ENCODE measurements at regions not wholly inside any gene's neighbourhood (a gene's known extent, or its start where the extent isn't known, plus 50 kb on each side); places are given as distances from the start of the nearest gene placed in this dataset.

DNA sequence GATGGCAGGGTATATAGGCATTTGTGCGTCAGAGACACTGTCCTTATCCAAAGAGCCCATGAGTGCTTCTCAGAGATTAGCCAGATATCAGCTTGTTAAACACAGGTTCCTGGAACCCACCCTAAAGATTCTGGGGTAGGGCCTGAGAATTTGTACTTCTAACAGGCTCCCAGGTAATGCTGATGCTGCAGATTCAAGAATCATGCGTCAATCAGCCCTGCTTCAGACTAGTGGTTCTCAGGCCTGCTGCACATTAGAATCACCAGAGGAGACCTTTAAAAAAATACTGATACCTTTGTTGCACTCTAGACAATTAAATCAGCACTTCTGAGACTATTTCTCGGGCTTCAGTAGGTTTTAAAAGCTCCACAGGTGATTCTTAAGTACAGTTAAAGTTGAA lies 369.5 kb downstream of the MFSD1 start:
- TF ChIP-seq, protein P1, sequence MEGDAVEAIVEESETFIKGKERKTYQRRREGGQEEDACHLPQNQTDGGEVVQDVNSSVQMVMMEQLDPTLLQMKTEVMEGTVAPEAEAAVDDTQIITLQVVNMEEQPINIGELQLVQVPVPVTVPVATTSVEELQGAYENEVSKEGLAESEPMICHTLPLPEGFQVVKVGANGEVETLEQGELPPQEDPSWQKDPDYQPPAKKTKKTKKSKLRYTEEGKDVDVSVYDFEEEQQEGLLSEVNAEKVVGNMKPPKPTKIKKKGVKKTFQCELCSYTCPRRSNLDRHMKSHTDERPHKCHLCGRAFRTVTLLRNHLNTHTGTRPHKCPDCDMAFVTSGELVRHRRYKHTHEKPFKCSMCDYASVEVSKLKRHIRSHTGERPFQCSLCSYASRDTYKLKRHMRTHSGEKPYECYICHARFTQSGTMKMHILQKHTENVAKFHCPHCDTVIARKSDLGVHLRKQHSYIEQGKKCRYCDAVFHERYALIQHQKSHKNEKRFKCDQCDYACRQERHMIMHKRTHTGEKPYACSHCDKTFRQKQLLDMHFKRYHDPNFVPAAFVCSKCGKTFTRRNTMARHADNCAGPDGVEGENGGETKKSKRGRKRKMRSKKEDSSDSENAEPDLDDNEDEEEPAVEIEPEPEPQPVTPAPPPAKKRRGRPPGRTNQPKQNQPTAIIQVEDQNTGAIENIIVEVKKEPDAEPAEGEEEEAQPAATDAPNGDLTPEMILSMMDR (optimal IDR thresholded peaks at IDR 0.05 in 1 of 3, IDR thresholded peaks at IDR 0.05 in 1 of 3, conservative IDR thresholded peaks at IDR 0.05 in 1 of 3; ENCODE audit: extremely low read depth in 1 of 3, insufficient read depth in 2 of 3, low read length in 3 of 3) = no peak
- TF ChIP-seq EZH2 (IDR thresholded peaks at IDR 0.05; ENCODE audit: low read length) = no peak
- H3K9me1 ChIP-seq (ENCODE audit: control insufficient read depth, extremely low read depth, insufficient read depth, low read length) = no peaks in the 10 kb centered on the region
- no peak for FAIRE-seq
- DNase-seq (ENCODE audit: low read depth, low spot score) = no peak
- H3K27me3 ChIP-seq (ENCODE audit: control insufficient read depth, extremely low read depth, insufficient read depth, low read length) = no peaks in the 10 kb centered on the region
- H4K20me1 ChIP-seq (ENCODE audit: control insufficient read depth, extremely low read depth, insufficient read depth, low read length) = no peaks in the 10 kb centered on the region
- H3K79me2 ChIP-seq (ENCODE audit: control insufficient read depth, insufficient read depth, low read length) = no peaks in the 10 kb centered on the region
- H3K4me2 ChIP-seq (ENCODE audit: control insufficient read depth, extremely low read depth, insufficient read depth, low read depth, low read length) = no peak overlapping the region
- H3K9me3 ChIP-seq (ENCODE audit: control insufficient read depth, low read depth, low read length) = no peaks in the 10 kb centered on the region
- no peak overlapping the region for H3K9ac ChIP-seq (ENCODE audit: control insufficient read depth, extremely low read depth, insufficient read depth, low read length)
- dilution Hi-C loops (cut with MboI; ENCODE audit: extremely low pct_ligation_motif_present, low sequenced_read_pairs) = no loop called here
- no peak overlapping the region for H3K4me3 ChIP-seq (ENCODE audit: control insufficient read depth in 2 of 3, extremely low read depth in 1 of 3, insufficient read depth in 2 of 3, low read depth in 1 of 3, low read length in 3 of 3)
- H3K4me1 ChIP-seq (ENCODE audit: control insufficient read depth, extremely low read depth, insufficient read depth, low read length) = no peaks in the 10 kb centered on the region
- H3K36me3 ChIP-seq (ENCODE audit: control insufficient read depth in 2 of 2, extremely low read depth in 1 of 2, insufficient read depth in 2 of 2, low read length in 2 of 2) = no peaks in the 10 kb centered on the region
- no peak overlapping the region for H2AFZ ChIP-seq (ENCODE audit: control insufficient read depth, low read length)
- no peak overlapping the region for H3K27ac ChIP-seq (ENCODE audit: control insufficient read depth, insufficient read depth, low read length)

- H3K27me3 ChIP-seq (ENCODE audit: control insufficient read depth, extremely low read depth, insufficient read depth, low read length) = no peaks in the 10 kb centered on the region
- TF ChIP-seq, protein P1 (optimal IDR thresholded peaks at IDR 0.05 in 1 of 3, IDR thresholded peaks at IDR 0.05 in 1 of 3, conservative IDR thresholded peaks at IDR 0.05 in 1 of 3; ENCODE audit: extremely low read depth in 1 of 3, insufficient read depth in 2 of 3, low read length in 3 of 3) = no peak
- TF ChIP-seq EZH2 (IDR thresholded peaks at IDR 0.05; ENCODE audit: low read length) = no peak
- H3K4me1 ChIP-seq (ENCODE audit: control insufficient read depth, extremely low read depth, insufficient read depth, low read length) = no peaks in the 10 kb centered on the region
- H3K27ac ChIP-seq (ENCODE audit: control insufficient read depth, insufficient read depth, low read length) = no peak overlapping the region
- H3K9ac ChIP-seq (ENCODE audit: control insufficient read depth, extremely low read depth, insufficient read depth, low read length) = no peak overlapping the region
- no peaks in the 10 kb centered on the region for H3K9me1 ChIP-seq (ENCODE audit: control insufficient read depth, extremely low read depth, insufficient read depth, low read length)
- H4K20me1 ChIP-seq (ENCODE audit: control insufficient read depth, extremely low read depth, insufficient read depth, low read length) = no peaks in the 10 kb centered on the region
- DNase-seq (ENCODE audit: low read depth, low spot score) (no peak), FAIRE-seq (no peak)
- H3K79me2 ChIP-seq (ENCODE audit: control insufficient read depth, insufficient read depth, low read length) = no peaks in the 10 kb centered on the region
- dilution Hi-C loops (cut with MboI; ENCODE audit: extremely low pct_ligation_motif_present, low sequenced_read_pairs) = no loop called here
- H3K4me3 ChIP-seq (ENCODE audit: control insufficient read depth in 2 of 3, extremely low read depth in 1 of 3, insufficient read depth in 2 of 3, low read depth in 1 of 3, low read length in 3 of 3) = no peak overlapping the region
- H3K36me3 ChIP-seq (ENCODE audit: control insufficient read depth in 2 of 2, extremely low read depth in 1 of 2, insufficient read depth in 2 of 2, low read length in 2 of 2) = no peaks in the 10 kb centered on the region
- no peaks in the 10 kb centered on the region for H3K9me3 ChIP-seq (ENCODE audit: control insufficient read depth, low read depth, low read length)
- no peak overlapping the region for H3K4me2 ChIP-seq (ENCODE audit: control insufficient read depth, extremely low read depth, insufficient read depth, low read depth, low read length)
- H2AFZ ChIP-seq (ENCODE audit: control insufficient read depth, low read length) = no peak overlapping the region
These were observed 370.6 kb downstream of the MFSD1 start for GRCh38 chr3:159172473-159172872.
